Neural progenitor cell (in vitro differentiated cells): ENCODE measurements at regions not wholly inside any gene's neighbourhood (a gene's known extent, or its start where the extent isn't known, plus 50 kb on each side); places are given as distances from the start of the nearest gene placed in this dataset.

Experiments
- DNase-seq: peaks from one replicate; pipeline ENCODE4 v3.0.0-alpha.2; 2016; ENCODE audit warnings: low spot score
- H2AFZ ChIP-seq: fragments of 200-600 bp; sonication (generic); replicated peaks from 2 replicates; pipeline ENCODE4 v1.6.1; 2016; ENCODE audit warnings: antibody characterized with exemption
- H3F3A ChIP-seq: fragments of 200-600 bp; sonication (generic); 2 replicates; pipeline ENCODE4 v1.6.1; 2016; ENCODE audit warnings: antibody characterized with exemption, low read depth
- H3K27ac ChIP-seq: fragments of 200-600 bp; sonication (generic); 2 replicates; pipeline ENCODE4 v1.5.1; 2016; ENCODE audit warnings: mild to moderate bottlenecking
- H3K27me3 ChIP-seq: fragments of 200-600 bp; sonication (generic); 2 replicates; pipeline ENCODE4 v1.6.1; 2016; ENCODE audit warnings: mild to moderate bottlenecking, moderate library complexity
- H3K36me3 ChIP-seq: fragments of 200-600 bp; sonication (generic); 2 replicates; pipeline ENCODE4 v1.5.1; 2016
- H3K4me1 ChIP-seq: fragments of 200-600 bp; sonication (generic); 2 replicates; pipeline ENCODE4 v1.6.1; 2016; ENCODE audit warnings: mixed run types
- H3K4me2 ChIP-seq: fragments of 200-600 bp; sonication (generic); 2 replicates; pipeline ENCODE4 v1.6.1; 2016
- H3K4me3 ChIP-seq: fragments of 200-600 bp; sonication (generic); 2 replicates; pipeline ENCODE4 v1.5.1; 2016
- H3K79me2 ChIP-seq: fragments of 200-600 bp; sonication (generic); 2 replicates; pipeline ENCODE4 v1.6.1; 2016; ENCODE audit warnings: low read depth
- H3K9ac ChIP-seq: fragments of 200-600 bp; sonication (generic); 2 replicates; pipeline ENCODE4 v1.6.1; 2016
- H3K9me3 ChIP-seq: fragments of 200-600 bp; sonication (generic); 2 replicates; pipeline ENCODE4 v1.5.1; 2016; ENCODE audit warnings: low read depth
- H4K20me1 ChIP-seq: fragments of 200-600 bp; sonication (generic); 2 replicates; pipeline ENCODE4 v1.6.1; 2016; ENCODE audit warnings: low read depth
- H3K27ac Mint-ChIP-seq: 3 replicates; pipeline ENCODE4 v1.8.0; 2021; ENCODE audit warnings: mixed read lengths
- H3K27me3 Mint-ChIP-seq: 2 replicates; pipeline ENCODE4 v1.8.0; 2022; ENCODE audit warnings: low read depth, mild to moderate bottlenecking, inconsistent platforms, moderate library complexity, mixed read lengths; ENCODE audit not compliant: insufficient read depth
- H3K36me3 Mint-ChIP-seq: 3 replicates; pipeline ENCODE4 v1.8.0; 2021; ENCODE audit warnings: mixed read lengths
- H3K4me1 Mint-ChIP-seq: 3 replicates; pipeline ENCODE4 v1.8.0; 2021; ENCODE audit warnings: mixed read lengths
- H3K4me3 Mint-ChIP-seq: 3 replicates; pipeline ENCODE4 v1.8.0; 2021; ENCODE audit warnings: mild to moderate bottlenecking, moderate library complexity, mixed read lengths
- H3K9me3 Mint-ChIP-seq: 3 replicates; pipeline ENCODE4 v1.8.0; 2020; ENCODE audit warnings: mixed read lengths
- CTCF ChIP-seq: fragments of 200-600 bp; sonication (generic); IDR thresholded peaks from 2 replicates; pipeline ENCODE4 v1.5.1; 2017; ENCODE audit warnings: antibody characterized with exemption, mild to moderate bottlenecking
- EZH2 ChIP-seq: fragments of 200-600 bp; sonication (generic); IDR thresholded peaks from 2 replicates; pipeline ENCODE4 v1.6.1; 2017; ENCODE audit warnings: antibody characterized with exemption, mild to moderate bottlenecking, moderate library complexity
- EZH2phosphoT487 ChIP-seq: fragments of 200-600 bp; sonication (generic); IDR thresholded peaks from 2 replicates; pipeline ENCODE4 v1.6.1; 2017; ENCODE audit warnings: antibody characterized with exemption

DNA sequence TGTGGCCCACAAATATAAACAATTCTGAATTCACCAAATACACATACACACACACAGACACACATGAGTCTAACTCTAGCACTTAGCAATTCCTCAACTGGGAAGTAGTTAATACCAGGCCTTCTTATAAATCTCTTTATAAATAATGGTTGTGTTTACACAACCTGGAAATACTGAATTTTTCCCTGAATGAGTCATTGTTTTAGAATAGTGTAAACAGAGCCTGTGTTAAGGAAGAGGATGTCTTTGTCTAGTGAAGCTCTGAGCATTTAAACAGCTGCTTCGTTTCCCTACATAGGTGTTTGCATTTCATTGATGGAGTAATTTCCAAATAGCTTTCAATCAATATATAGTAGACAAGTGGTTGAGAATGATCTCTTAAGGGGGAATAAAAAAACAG is 218.8 kb downstream of the BTG1 start:
- no peak overlapping the region for H3K4me3 ChIP-seq
- Mint-ChIP-seq H3K4me1 (no peaks in the 10 kb centered on the region), H3K27ac (no peak overlapping the region), H3K9me3 (peaks cover 8% of the 10 kb centered on the region), H3K4me3 (no peak overlapping the region), H3K27me3 (peaks cover 2% of the 10 kb centered on the region), H3K36me3 (no peaks in the 10 kb centered on the region)
- no peaks in the 10 kb centered on the region for H3K4me1 ChIP-seq
- H3K9ac ChIP-seq, result no peak overlapping the region
- H3K79me2 ChIP-seq, result no peaks in the 10 kb centered on the region
- H3K4me2 ChIP-seq, result no peak overlapping the region
- no peaks in the 10 kb centered on the region for H3K36me3 ChIP-seq
- TF ChIP-seq CTCF (no peak), EZH2phosphoT487 (no peak), EZH2 (no peak)
- H3K9me3 ChIP-seq, result no peaks in the 10 kb centered on the region
- H3K27ac ChIP-seq, result no peak overlapping the region
- H3F3A ChIP-seq, result no peaks in the 10 kb centered on the region
- no peaks in the 10 kb centered on the region for H3K27me3 ChIP-seq
- no peak for DNase-seq
- no peaks in the 10 kb centered on the region for H4K20me1 ChIP-seq
- no peak overlapping the region for H2AFZ ChIP-seq

DNA sequence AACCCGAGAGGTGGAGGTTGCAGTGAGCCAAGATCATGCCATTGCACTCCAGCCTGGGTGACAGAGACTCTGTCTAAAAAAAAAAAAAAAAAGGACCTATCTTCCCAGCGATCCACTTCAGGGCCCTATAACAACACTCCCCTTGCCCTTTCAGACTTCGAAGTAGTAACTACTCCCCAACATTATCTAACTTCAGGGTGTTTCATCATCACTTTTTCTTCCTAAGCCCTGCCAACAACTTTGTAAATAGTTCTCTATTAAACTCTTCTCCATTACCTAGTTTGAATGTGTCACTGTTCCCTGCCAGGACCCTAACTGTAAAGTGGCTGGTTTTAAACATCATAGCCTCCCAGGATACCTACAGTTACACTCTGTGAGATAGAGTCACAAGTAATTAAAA is 220.8 kb downstream of the BTG1 start:
- no peaks in the 10 kb centered on the region for H3K36me3 ChIP-seq
- DNase-seq, result no peak
- H3K4me1 Mint-ChIP-seq, result no peaks in the 10 kb centered on the region
- H3K27me3 Mint-ChIP-seq, result peaks cover 4% of the 10 kb centered on the region
- no peaks in the 10 kb centered on the region for H3K27me3 ChIP-seq
- no peak overlapping the region for H3K9ac ChIP-seq
- no peaks in the 10 kb centered on the region for H3K9me3 ChIP-seq
- no peaks in the 10 kb centered on the region for H4K20me1 ChIP-seq
- H3K36me3 Mint-ChIP-seq, result no peaks in the 10 kb centered on the region
- H3K4me2 ChIP-seq, result no peak overlapping the region
- H3K27ac ChIP-seq, result no peak overlapping the region
- no peaks in the 10 kb centered on the region for H3F3A ChIP-seq
- no peak overlapping the region for H3K27ac Mint-ChIP-seq
- no peaks in the 10 kb centered on the region for H3K4me1 ChIP-seq
- H3K9me3 Mint-ChIP-seq, result peaks cover 8% of the 10 kb centered on the region
- TF ChIP-seq EZH2phosphoT487 (no peak), EZH2 (no peak), CTCF (no peak)
- H3K4me3 Mint-ChIP-seq, result no peak overlapping the region
- no peak overlapping the region for H3K4me3 ChIP-seq
- no peaks in the 10 kb centered on the region for H3K79me2 ChIP-seq
- no peak overlapping the region for H2AFZ ChIP-seq

- H3F3A ChIP-seq, result no peaks in the 10 kb centered on the region
- no peaks in the 10 kb centered on the region for H3K36me3 ChIP-seq
- DNase-seq, result no peak
- H3K9ac ChIP-seq, result no peak overlapping the region
- Mint-ChIP-seq H3K36me3 (no peaks in the 10 kb centered on the region), H3K27ac (no peak overlapping the region), H3K4me3 (no peak overlapping the region), H3K4me1 (no peaks in the 10 kb centered on the region), H3K9me3 (peaks cover 8% of the 10 kb centered on the region), H3K27me3 (peaks cover 4% of the 10 kb centered on the region)
- no peak overlapping the region for H2AFZ ChIP-seq
- H3K27ac ChIP-seq, result no peak overlapping the region
- H3K4me2 ChIP-seq, result no peak overlapping the region
- no peaks in the 10 kb centered on the region for H3K9me3 ChIP-seq
- no peaks in the 10 kb centered on the region for H4K20me1 ChIP-seq
- no peak overlapping the region for H3K4me3 ChIP-seq
- TF ChIP-seq EZH2, result no peak
- TF ChIP-seq CTCF, result no peak
- TF ChIP-seq EZH2phosphoT487, result no peak
- H3K4me1 ChIP-seq, result no peaks in the 10 kb centered on the region
- H3K27me3 ChIP-seq, result no peaks in the 10 kb centered on the region
- no peaks in the 10 kb centered on the region for H3K79me2 ChIP-seq
Observed at GRCh38 chr12:91923864-91924263, 221.8 kb downstream of the BTG1 start.

- no peaks in the 10 kb centered on the region for H3K4me1 ChIP-seq
- H3K27me3 Mint-ChIP-seq, result peaks cover 4% of the 10 kb centered on the region
- no peaks in the 10 kb centered on the region for H3K9me3 ChIP-seq
- no peak for TF ChIP-seq EZH2phosphoT487
- no peak for TF ChIP-seq EZH2
- no peak for TF ChIP-seq CTCF
- no peaks in the 10 kb centered on the region for H3K4me1 Mint-ChIP-seq
- no peak overlapping the region for H3K4me3 Mint-ChIP-seq
- no peak overlapping the region for H2AFZ ChIP-seq
- H3K79me2 ChIP-seq, result no peaks in the 10 kb centered on the region
- no peak overlapping the region for H3K27ac Mint-ChIP-seq
- no peak overlapping the region for H3K27ac ChIP-seq
- no peak for DNase-seq
- no peaks in the 10 kb centered on the region for H3K36me3 Mint-ChIP-seq
- no peaks in the 10 kb centered on the region for H3F3A ChIP-seq
- H3K9ac ChIP-seq, result no peak overlapping the region
- no peaks in the 10 kb centered on the region for H3K27me3 ChIP-seq
- no peaks in the 10 kb centered on the region for H4K20me1 ChIP-seq
- no peak overlapping the region for H3K4me3 ChIP-seq
- peaks cover 8% of the 10 kb centered on the region for H3K9me3 Mint-ChIP-seq
- H3K36me3 ChIP-seq, result no peaks in the 10 kb centered on the region
- no peak overlapping the region for H3K4me2 ChIP-seq
Observed at GRCh38 chr12:91922674-91923073, 223.0 kb downstream of the BTG1 start.
